Esophagus muscularis mucosa (tissue), 4 donors: ENCODE measurements at regions not wholly inside any gene's neighbourhood (a gene's known extent, or its start where the extent isn't known, plus 50 kb on each side); places are given as distances from the start of the nearest gene placed in this dataset.

Experiments used
- CTCF ChIP-seq, 3 experiments: fragments of 200-600 bp in 2 of 3; fragments of 450-650 bp in 1 of 3; sonication (generic) in 2 of 3; IDR thresholded peaks; one replicate each; pipeline ENCODE4 v1.5.1; 2017 to 2019; ENCODE audit warnings: antibody characterized with exemption in 3 of 3, mild to moderate bottlenecking in 2 of 3, moderate library complexity in 1 of 3
- EP300 ChIP-seq: sonication (generic); formaldehyde crosslinking; IDR thresholded peaks from one replicate; pipeline ENCODE4 v1.6.1; 2017; ENCODE audit warnings: antibody characterized with exemption
- POLR2AphosphoS5 ChIP-seq, 2 donors: sonication (generic); formaldehyde crosslinking; IDR thresholded peaks; one replicate each; pipeline ENCODE4 v1.6.1; 2017; ENCODE audit warnings: antibody characterized with exemption in 2 of 2

GRCh38 chrX:140099221-140099620 is 133.9 kb upstream of the CXorf66 start:
- TF ChIP-seq POLR2AphosphoS5 (IDR thresholded peaks at IDR 0.05): no peak
- TF ChIP-seq EP300: no peak
- no peak for TF ChIP-seq CTCF (IDR thresholded peaks at IDR 0.05)
